ENCODE measurements at regions not wholly inside any gene's neighbourhood (a gene's known extent, or its start where the extent isn't known, plus 50 kb on each side); places are given as distances from the start of the nearest gene placed in this dataset.
"Not testable (repeated sequence)": the region's sequence is repeated elsewhere in the genome, so short reads cannot be mapped to it uniquely, and the experiment has no call there.

GRCh38 chr1:38479662-38480061, 379.9 kb downstream of the RRAGC start:
- in situ Hi-C loops (cut with HindIII; ENCODE audit: low sequenced_read_pairs): not testable (repeated sequence)

- in situ Hi-C loops (cut with HindIII; ENCODE audit: low sequenced_read_pairs): no loop called here
Measured at GRCh38 chr1:38477811-38478210, 381.8 kb downstream of the RRAGC start.

- in situ Hi-C loops (cut with HindIII; ENCODE audit: low sequenced_read_pairs): no loop called here
Measured at GRCh38 chr1:38476850-38477178, 382.8 kb downstream of the RRAGC start.

GRCh38 chr1:38476111-38476849, 383.3 kb downstream of the RRAGC start:
- in situ Hi-C loops (cut with HindIII; ENCODE audit: low sequenced_read_pairs): no loop called here

- in situ Hi-C loops (cut with HindIII; ENCODE audit: low sequenced_read_pairs): no loop called here
Measured at GRCh38 chr1:38475624-38476005, 384.0 kb downstream of the RRAGC start.

GRCh38 chr1:38474738-38475623, 384.6 kb downstream of the RRAGC start:
- in situ Hi-C loops (cut with HindIII; ENCODE audit: low sequenced_read_pairs): no loop called here

- in situ Hi-C loops (cut with HindIII; ENCODE audit: low sequenced_read_pairs): no loop called here
Measured at GRCh38 chr1:38466487-38466886, 393.1 kb downstream of the RRAGC start.

- in situ Hi-C loops (cut with HindIII; ENCODE audit: low sequenced_read_pairs): no loop called here
Measured at GRCh38 chr1:38465460-38465859, 394.1 kb downstream of the RRAGC start.

GRCh38 chr1:38464071-38464661, 395.4 kb downstream of the RRAGC start:
- in situ Hi-C loops (cut with HindIII; ENCODE audit: low sequenced_read_pairs): no loop called here

- in situ Hi-C loops (cut with HindIII; ENCODE audit: low sequenced_read_pairs): no loop called here
Measured at GRCh38 chr1:38463074-38463473, 396.5 kb downstream of the RRAGC start.

GRCh38 chr1:38456531-38456876, 403.1 kb downstream of the RRAGC start:
- in situ Hi-C loops (cut with HindIII; ENCODE audit: low sequenced_read_pairs): no loop called here

- in situ Hi-C loops (cut with HindIII; ENCODE audit: low sequenced_read_pairs): no loop called here
Measured at GRCh38 chr1:38455829-38456530, 403.6 kb downstream of the RRAGC start.

- in situ Hi-C loops (cut with HindIII; ENCODE audit: low sequenced_read_pairs): no loop called here
Measured at GRCh38 chr1:38454749-38455441, 404.7 kb downstream of the RRAGC start.

GRCh38 chr1:38454236-38454635, 405.3 kb downstream of the RRAGC start:
- in situ Hi-C loops (cut with HindIII; ENCODE audit: low sequenced_read_pairs): no loop called here

- in situ Hi-C loops (cut with HindIII; ENCODE audit: low sequenced_read_pairs): no loop called here
Measured at GRCh38 chr1:38452246-38452645, 405.7 kb upstream of the POU3F1 start.

- in situ Hi-C loops (cut with HindIII; ENCODE audit: low sequenced_read_pairs): no loop called here
Measured at GRCh38 chr1:38451541-38451993, 405.0 kb upstream of the POU3F1 start.

- in situ Hi-C loops (cut with HindIII; ENCODE audit: low sequenced_read_pairs): no loop called here
Measured at GRCh38 chr1:38448893-38449292, 402.3 kb upstream of the POU3F1 start.

GRCh38 chr1:38446936-38447335, 400.3 kb upstream of the POU3F1 start:
- in situ Hi-C loops (cut with HindIII; ENCODE audit: low sequenced_read_pairs): no loop called here

GRCh38 chr1:38444770-38445442, 398.3 kb upstream of the POU3F1 start:
- in situ Hi-C loops (cut with HindIII; ENCODE audit: low sequenced_read_pairs): no loop called here

- in situ Hi-C loops (cut with HindIII; ENCODE audit: low sequenced_read_pairs): no loop called here
Measured at GRCh38 chr1:38444311-38444710, 397.7 kb upstream of the POU3F1 start.
